NAMALWA (cell line): ENCODE measurements at regions not wholly inside any gene's neighbourhood (a gene's known extent, or its start where the extent isn't known, plus 50 kb on each side); places are given as distances from the start of the nearest gene placed in this dataset.

Experiments
- DNase-seq: peaks from one replicate; pipeline ENCODE4 v3.0.0-alpha.2; 2015; ENCODE audit warnings: low spot score

GRCh38 chr1:37391211-37392011 lies 83.0 kb upstream of the ZC3H12A start:
- no peak for DNase-seq

GRCh38 chr1:37392051-37392450 lies 82.3 kb upstream of the ZC3H12A start:
- DNase-seq: no peak

GRCh38 chr1:37393173-37394120 lies 80.9 kb upstream of the ZC3H12A start:
- DNase-seq: no peak

GRCh38 chr1:37394574-37395464 lies 79.6 kb upstream of the ZC3H12A start:
- DNase-seq: peak; percentile 23

GRCh38 chr1:37398096-37398495 lies 76.3 kb upstream of the ZC3H12A start:
- no peak for DNase-seq

GRCh38 chr1:37399205-37399604 lies 75.2 kb upstream of the ZC3H12A start:
- DNase-seq: no peak

GRCh38 chr1:37399830-37400464 lies 74.4 kb upstream of the ZC3H12A start:
- no peak for DNase-seq

- DNase-seq: no peak
These were observed 73.7 kb upstream of the ZC3H12A start for GRCh38 chr1:37400466-37401225.

GRCh38 chr1:37403166-37403565 lies 71.2 kb upstream of the ZC3H12A start:
- DNase-seq: no peak

- no peak for DNase-seq
These were observed 69.7 kb upstream of the ZC3H12A start for GRCh38 chr1:37404711-37405110.

GRCh38 chr1:37410105-37410504 lies 64.3 kb upstream of the ZC3H12A start:
- no peak for DNase-seq

- DNase-seq: peak; percentile 15
These were observed 63.6 kb upstream of the ZC3H12A start for GRCh38 chr1:37410815-37411214.

- DNase-seq: no peak
These were observed 58.7 kb upstream of the ZC3H12A start for GRCh38 chr1:37415611-37416244.

GRCh38 chr1:37420456-37420855 lies 53.9 kb upstream of the ZC3H12A start:
- no peak for DNase-seq

GRCh38 chr1:37423810-37424209 lies 50.6 kb upstream of the ZC3H12A start:
- peak; percentile 20 for DNase-seq

- DNase-seq: no peak
These were observed 49.9 kb upstream of the ZC3H12A start for GRCh38 chr1:37424523-37424922.
